Progenitor cell of endocrine pancreas (in vitro differentiated cells): ENCODE measurements at regions not wholly inside any gene's neighbourhood (a gene's known extent, or its start where the extent isn't known, plus 50 kb on each side); places are given as distances from the start of the nearest gene placed in this dataset.

Experiments used
- DNase-seq: peaks from one replicate; pipeline ENCODE4 v3.0.0; 2021; ENCODE audit warnings: low spot score; ENCODE audit not compliant: unreplicated experiment
- H3K27ac Mint-ChIP-seq: 2 replicates; pipeline ENCODE4 v1.8.0; 2021; ENCODE audit warnings: mild to moderate bottlenecking, moderate library complexity, mixed read lengths
- H3K27me3 Mint-ChIP-seq: 2 replicates; pipeline ENCODE4 v1.8.0; 2021; ENCODE audit warnings: mixed read lengths
- H3K36me3 Mint-ChIP-seq: 2 replicates; pipeline ENCODE4 v1.8.0; 2022; ENCODE audit warnings: mixed read lengths; ENCODE audit not compliant: insufficient read depth
- H3K4me1 Mint-ChIP-seq: 2 replicates; pipeline ENCODE4 v1.8.0; 2021; ENCODE audit warnings: low read depth, mixed read lengths
- H3K4me3 Mint-ChIP-seq: 2 replicates; pipeline ENCODE4 v1.8.0; 2021; ENCODE audit warnings: low read depth, mild to moderate bottlenecking, moderate library complexity, mixed read lengths
- H3K9me3 Mint-ChIP-seq: 2 replicates; pipeline ENCODE4 v1.8.0; 2021; ENCODE audit warnings: low read depth, mixed read lengths
- CTCF ChIP-seq: fragments of 200-600 bp; sonication (generic); IDR thresholded peaks from one replicate; pipeline ENCODE4 v1.5.0; 2021; ENCODE audit warnings: antibody characterized with exemption, mild to moderate bottlenecking; ENCODE audit not compliant: unreplicated experiment

- Mint-ChIP-seq H3K9me3 (no peaks in the 10 kb centered on the region), H3K27ac (no peak overlapping the region), H3K4me1 (no peaks in the 10 kb centered on the region), H3K27me3 (peaks cover 8% of the 10 kb centered on the region), H3K4me3 (no peak overlapping the region), H3K36me3 (no peaks in the 10 kb centered on the region)
- no peak for DNase-seq
- no peak for TF ChIP-seq CTCF
Measured at GRCh38 chr13:111013196-111013595, 98.3 kb upstream of the ANKRD10 start.

GRCh38 chr13:111011899-111012298, 97.0 kb upstream of the ANKRD10 start:
- Mint-ChIP-seq H3K4me3 (no peak overlapping the region), H3K27ac (no peak overlapping the region), H3K4me1 (no peaks in the 10 kb centered on the region), H3K9me3 (no peaks in the 10 kb centered on the region), H3K36me3 (no peaks in the 10 kb centered on the region), H3K27me3 (peaks cover 8% of the 10 kb centered on the region)
- no peak for DNase-seq
- TF ChIP-seq CTCF, result no peak

- Mint-ChIP-seq H3K36me3 (no peaks in the 10 kb centered on the region), H3K4me1 (peaks cover 1% of the 10 kb centered on the region), H3K27ac (no peak overlapping the region), H3K27me3 (peaks cover 13% of the 10 kb centered on the region), H3K4me3 (no peak overlapping the region), H3K9me3 (no peaks in the 10 kb centered on the region)
- DNase-seq, result no peak
- TF ChIP-seq CTCF, result no peak
Measured at GRCh38 chr13:111008351-111008750, 93.5 kb upstream of the ANKRD10 start.

GRCh38 chr13:111007209-111007608, 92.3 kb upstream of the ANKRD10 start:
- DNase-seq, result no peak
- peaks cover 11% of the 10 kb centered on the region for H3K27me3 Mint-ChIP-seq
- TF ChIP-seq CTCF, result no peak
- H3K9me3 Mint-ChIP-seq, result no peaks in the 10 kb centered on the region
- H3K27ac Mint-ChIP-seq, result no peak overlapping the region
- no peaks in the 10 kb centered on the region for H3K36me3 Mint-ChIP-seq
- peaks cover 5% of the 10 kb centered on the region for H3K4me1 Mint-ChIP-seq
- H3K4me3 Mint-ChIP-seq, result no peak overlapping the region

GRCh38 chr13:111006506-111007031, 91.7 kb upstream of the ANKRD10 start:
- Mint-ChIP-seq H3K4me1 (peaks cover 5% of the 10 kb centered on the region), H3K9me3 (no peaks in the 10 kb centered on the region), H3K4me3 (no peak overlapping the region), H3K36me3 (no peaks in the 10 kb centered on the region), H3K27ac (peak overlapping the region; percentile 74), H3K27me3 (peaks cover 11% of the 10 kb centered on the region)
- no peak for DNase-seq
- TF ChIP-seq CTCF, result no peak
